ENCODE measurements at regions not wholly inside any gene's neighbourhood (a gene's known extent, or its start where the extent isn't known, plus 50 kb on each side); places are given as distances from the start of the nearest gene placed in this dataset.

DNA sequence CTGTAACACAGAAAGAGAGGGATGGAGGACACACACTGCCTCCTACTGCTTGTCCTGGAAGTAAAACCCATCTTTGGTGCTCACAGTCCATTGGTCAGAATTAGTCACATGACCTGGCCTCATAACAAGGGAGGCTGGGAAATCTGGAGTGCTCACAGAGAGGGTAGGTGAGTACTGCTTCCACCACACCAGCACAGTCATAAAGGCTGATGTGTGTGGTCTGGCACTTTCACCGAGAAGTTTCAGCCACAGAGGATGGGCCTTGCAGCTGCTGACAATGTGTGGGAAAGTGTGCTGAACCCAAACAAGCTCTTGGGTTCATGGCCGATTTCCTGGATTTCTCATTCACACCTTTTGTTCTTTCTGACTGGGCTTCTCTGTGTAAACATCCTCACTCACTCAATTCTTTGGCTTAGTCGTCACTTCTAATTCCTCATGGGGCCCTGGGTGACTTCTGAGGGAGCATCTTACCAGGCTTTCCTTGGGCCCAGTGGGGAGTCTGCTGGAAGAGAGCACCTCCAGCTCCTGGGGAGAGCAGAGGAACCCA lies 100.7 kb downstream of the ASB7 start:
- Histone ChIP-seq H3K4me1 (no peaks in the 10 kb centered on the region), H3K4me3 (no peak overlapping the region), H3K36me3 (no peaks in the 10 kb centered on the region), H3K27ac (no peak overlapping the region), H3K9me3 (no peaks in the 10 kb centered on the region), H3K27me3 (peaks cover 0 to 5% (median 0%) of the 10 kb centered on the region in 4 donors)
- TF ChIP-seq, protein P1, sequence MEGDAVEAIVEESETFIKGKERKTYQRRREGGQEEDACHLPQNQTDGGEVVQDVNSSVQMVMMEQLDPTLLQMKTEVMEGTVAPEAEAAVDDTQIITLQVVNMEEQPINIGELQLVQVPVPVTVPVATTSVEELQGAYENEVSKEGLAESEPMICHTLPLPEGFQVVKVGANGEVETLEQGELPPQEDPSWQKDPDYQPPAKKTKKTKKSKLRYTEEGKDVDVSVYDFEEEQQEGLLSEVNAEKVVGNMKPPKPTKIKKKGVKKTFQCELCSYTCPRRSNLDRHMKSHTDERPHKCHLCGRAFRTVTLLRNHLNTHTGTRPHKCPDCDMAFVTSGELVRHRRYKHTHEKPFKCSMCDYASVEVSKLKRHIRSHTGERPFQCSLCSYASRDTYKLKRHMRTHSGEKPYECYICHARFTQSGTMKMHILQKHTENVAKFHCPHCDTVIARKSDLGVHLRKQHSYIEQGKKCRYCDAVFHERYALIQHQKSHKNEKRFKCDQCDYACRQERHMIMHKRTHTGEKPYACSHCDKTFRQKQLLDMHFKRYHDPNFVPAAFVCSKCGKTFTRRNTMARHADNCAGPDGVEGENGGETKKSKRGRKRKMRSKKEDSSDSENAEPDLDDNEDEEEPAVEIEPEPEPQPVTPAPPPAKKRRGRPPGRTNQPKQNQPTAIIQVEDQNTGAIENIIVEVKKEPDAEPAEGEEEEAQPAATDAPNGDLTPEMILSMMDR (IDR thresholded peaks at IDR 0.05): no peak
- intact Hi-C loops (cut with DNase I): no loop called here
- no peak for ATAC-seq
- FAIRE-seq: no peak
- DNase-seq: no peak
- WGBS, 2 donors: 62 to 68% methylated on average over 3 of the region's 3 CpGs

DNA sequence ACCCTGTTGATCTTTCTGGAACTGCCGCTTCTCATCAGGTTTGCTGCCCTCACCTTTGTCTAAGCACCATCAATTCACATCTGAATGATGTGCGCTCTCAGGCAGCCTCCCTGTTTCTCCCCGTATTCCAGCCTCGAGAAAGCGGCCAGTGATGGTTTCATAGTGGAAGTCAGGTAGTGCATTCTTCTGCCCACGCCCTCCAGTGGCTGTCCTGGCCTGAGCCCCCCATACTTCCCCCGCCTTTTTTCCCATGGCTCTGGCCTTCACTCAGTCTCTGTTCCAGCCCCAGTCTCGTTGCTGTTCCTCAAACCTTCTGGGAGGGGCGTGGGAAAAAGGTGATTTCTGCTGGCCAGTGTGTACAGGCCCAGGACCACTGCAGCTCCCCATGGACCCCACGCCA lies 101.3 kb downstream of the ASB7 start:
- H3K9me3 ChIP-seq: no peaks in the 10 kb centered on the region
- TF ChIP-seq, protein P1 (IDR thresholded peaks at IDR 0.05): no peak
- ATAC-seq: no peak
- FAIRE-seq: no peak
- no peaks in the 10 kb centered on the region for H3K36me3 ChIP-seq
- no peaks in the 10 kb centered on the region for H3K4me1 ChIP-seq
- intact Hi-C loops (cut with DNase I): no loop called here
- no peak for DNase-seq
- H3K27me3 ChIP-seq: peaks cover 0 to 5% (median 0%) of the 10 kb centered on the region in 4 donors
- 85 to 92% methylated on average over 10 of the region's 10 CpGs for WGBS, 2 donors
- no peak overlapping the region for H3K4me3 ChIP-seq
- no peak overlapping the region for H3K27ac ChIP-seq

- Histone ChIP-seq H3K9me3 (no peaks in the 10 kb centered on the region), H3K27ac (no peak overlapping the region), H3K4me3 (no peak overlapping the region), H3K4me1 (no peaks in the 10 kb centered on the region), H3K27me3 (peaks cover 0 to 3% (median 0%) of the 10 kb centered on the region in 4 donors), H3K36me3 (no peaks in the 10 kb centered on the region)
- TF ChIP-seq, protein P1 (IDR thresholded peaks at IDR 0.05): no peak
- intact Hi-C loops (cut with DNase I): no loop called here
- FAIRE-seq (no peak), DNase-seq (no peak), ATAC-seq (no peak)
- WGBS, 2 donors: 78 to 89% methylated on average over 7 of the region's 7 CpGs
Observed at GRCh38 chr15:100704281-100705055, 102.1 kb downstream of the ASB7 start.

GRCh38 chr15:100705065-100705464 lies 102.7 kb downstream of the ASB7 start:
- no peak for FAIRE-seq

More at GRCh38 chr15:100705065-100705464, 102.7 kb downstream of the ASB7 start:
- Histone ChIP-seq H3K27me3 (no peaks in the 10 kb centered on the region), H3K9me3 (no peaks in the 10 kb centered on the region), H3K4me1 (no peaks in the 10 kb centered on the region), H3K36me3 (no peaks in the 10 kb centered on the region), H3K27ac (no peak overlapping the region), H3K4me3 (no peak overlapping the region)
- DNase-seq: no peak
- no peak for ATAC-seq
- TF ChIP-seq, protein P1 (IDR thresholded peaks at IDR 0.05): no peak
- WGBS, 2 donors: 84 to 88% methylated on average over 7 of the region's 7 CpGs
- intact Hi-C loops (cut with DNase I): no loop called here

Measured in pancreas (tissue), 10 donors.